Effector memory CD8-positive, alpha-beta T cell (primary cell): ENCODE measurements at regions not wholly inside any gene's neighbourhood (a gene's known extent, or its start where the extent isn't known, plus 50 kb on each side); places are given as distances from the start of the nearest gene placed in this dataset.

ENCODE experiments used
- ATAC-seq: fragments of 150-1000 bp; cut with Tn5 transposase; replicated peaks from 2 replicates; pipeline ENCODE4 v1.10.0; 2021; ENCODE audit warnings: mild to moderate bottlenecking, moderate library complexity
- DNase-seq, 3 experiments: peaks; one replicate each; pipeline ENCODE4 v3.0.0; 2021
- H3K27ac Mint-ChIP-seq, 2 donors: one replicate each; pipeline ENCODE4 v1.8.0; 2022; ENCODE audit warnings: mild to moderate bottlenecking in 2 of 2, mixed read lengths in 2 of 2, moderate library complexity in 2 of 2
- H3K27me3 Mint-ChIP-seq, 2 donors: one replicate each; pipeline ENCODE4 v1.8.0; 2022; ENCODE audit warnings: mixed read lengths in 2 of 2
- H3K36me3 Mint-ChIP-seq: one replicate; pipeline ENCODE4 v1.8.0; 2022; ENCODE audit warnings: mild to moderate bottlenecking, moderate library complexity, mixed read lengths; ENCODE audit not compliant: insufficient read depth
- H3K4me1 Mint-ChIP-seq, 2 donors: one replicate each; pipeline ENCODE4 v1.8.0; 2022; ENCODE audit warnings: low read depth in 2 of 2, mixed read lengths in 2 of 2
- H3K4me3 Mint-ChIP-seq, 2 donors: one replicate each; pipeline ENCODE4 v1.8.0; 2022; ENCODE audit warnings: mild to moderate bottlenecking in 2 of 2, mixed read lengths in 2 of 2, moderate library complexity in 2 of 2
- H3K9me3 Mint-ChIP-seq, 2 donors: one replicate each; pipeline ENCODE4 v1.8.0; 2022; ENCODE audit warnings: mixed read lengths in 2 of 2

DNA sequence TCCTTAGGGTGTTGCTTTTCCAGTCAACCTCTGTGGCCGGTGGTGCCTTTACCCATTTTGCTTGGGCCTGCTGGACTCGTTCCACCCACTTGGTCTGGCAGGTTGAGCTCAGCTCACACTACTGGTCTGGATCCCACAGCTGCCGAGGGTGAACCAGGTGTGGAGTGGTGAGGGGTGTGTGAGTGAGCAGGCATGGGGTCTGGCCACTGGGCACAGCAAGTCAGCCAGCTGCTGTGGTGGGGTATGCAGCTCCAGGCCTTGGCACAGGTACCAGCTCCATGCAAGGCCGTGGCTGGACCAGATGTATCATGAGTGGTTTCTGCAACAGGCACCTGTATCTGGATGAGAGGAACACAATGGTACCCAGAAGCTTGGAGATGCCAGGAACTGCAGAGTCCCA, 277.6 kb upstream of the KLHL1 start:
- peaks cover 0 to 6% of the 10 kb centered on the region in 2 donors for H3K9me3 Mint-ChIP-seq
- no peaks in the 10 kb centered on the region for H3K36me3 Mint-ChIP-seq
- H3K27ac Mint-ChIP-seq = no peak overlapping the region
- H3K4me1 Mint-ChIP-seq = no peaks in the 10 kb centered on the region
- no peak for DNase-seq
- H3K4me3 Mint-ChIP-seq = no peak overlapping the region
- H3K27me3 Mint-ChIP-seq = no peaks in the 10 kb centered on the region
- ATAC-seq = no peak

DNA sequence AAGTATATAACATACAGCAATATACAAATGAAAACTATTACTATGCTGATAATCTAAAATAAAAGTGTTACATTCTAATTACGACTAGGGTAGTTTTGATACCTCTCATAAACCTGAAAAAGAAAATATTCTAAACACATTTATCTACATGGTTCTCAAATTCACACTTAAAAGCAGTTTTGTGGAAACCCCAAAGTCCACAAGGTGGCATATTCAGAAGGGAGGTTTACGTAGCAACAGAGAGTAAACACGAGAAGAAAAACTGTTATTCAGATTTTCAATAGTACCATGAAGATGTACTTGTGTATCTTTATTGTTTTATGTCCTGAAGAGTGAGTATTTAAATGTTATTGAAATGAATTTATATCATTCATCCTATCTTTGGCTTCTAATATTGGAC, 275.9 kb upstream of the KLHL1 start:
- Mint-ChIP-seq H3K4me3 (no peak overlapping the region), H3K4me1 (no peaks in the 10 kb centered on the region), H3K9me3 (peaks cover 7 to 8% of the 10 kb centered on the region in 2 donors), H3K27me3 (no peaks in the 10 kb centered on the region), H3K36me3 (no peaks in the 10 kb centered on the region), H3K27ac (no peak overlapping the region)
- DNase-seq (no peak), ATAC-seq (no peak)

DNA sequence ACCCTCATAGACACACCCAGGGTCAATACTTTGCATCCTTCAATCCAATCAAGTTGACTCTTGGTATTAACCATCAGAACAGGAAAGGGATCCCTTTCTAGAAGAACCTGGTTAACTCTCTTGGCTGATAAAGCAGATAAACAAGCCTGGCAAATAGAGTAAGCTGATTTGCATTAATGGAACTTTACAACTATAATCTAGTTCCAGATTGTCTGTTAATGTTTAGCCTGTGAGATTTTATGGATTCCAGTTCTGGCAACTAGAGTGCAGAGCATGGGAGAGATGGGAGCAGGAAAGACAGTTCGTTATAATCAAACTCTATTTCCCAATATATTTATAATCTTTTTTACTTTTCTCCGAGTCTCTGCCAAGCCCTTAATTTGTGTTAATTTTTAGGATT, 272.6 kb upstream of the KLHL1 start:
- ATAC-seq (no peak), DNase-seq (no peak)
- Mint-ChIP-seq H3K4me1 (no peaks in the 10 kb centered on the region), H3K27me3 (no peaks in the 10 kb centered on the region), H3K9me3 (peaks cover 7 to 10% of the 10 kb centered on the region in 2 donors), H3K4me3 (no peak overlapping the region), H3K27ac (no peak overlapping the region), H3K36me3 (no peaks in the 10 kb centered on the region)

DNA sequence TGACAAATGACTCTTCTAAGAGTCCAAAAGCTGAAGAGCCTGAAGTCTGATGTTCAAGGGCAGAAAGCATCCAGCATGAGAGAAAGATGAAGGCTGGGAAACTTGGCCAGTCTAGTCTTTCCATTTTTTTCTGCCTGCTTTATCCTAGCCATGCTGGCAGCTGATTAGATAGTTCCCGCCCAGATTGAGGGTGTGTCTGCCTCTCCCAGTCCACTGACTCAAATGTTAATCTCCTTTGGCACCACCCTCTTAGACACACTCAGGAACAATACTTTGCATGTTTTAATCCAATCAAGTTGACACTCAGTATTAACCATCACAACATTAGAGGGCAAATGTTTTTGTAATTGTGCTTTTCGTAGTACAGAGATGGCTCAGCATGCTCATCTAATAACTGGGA, 267.5 kb upstream of the KLHL1 start:
- peaks cover 7 to 10% of the 10 kb centered on the region in 2 donors for H3K9me3 Mint-ChIP-seq
- H3K4me3 Mint-ChIP-seq = no peak overlapping the region
- DNase-seq (no peak), ATAC-seq (no peak)
- no peaks in the 10 kb centered on the region for H3K4me1 Mint-ChIP-seq
- H3K27ac Mint-ChIP-seq = no peak overlapping the region
- H3K36me3 Mint-ChIP-seq = no peaks in the 10 kb centered on the region
- H3K27me3 Mint-ChIP-seq = no peaks in the 10 kb centered on the region

DNA sequence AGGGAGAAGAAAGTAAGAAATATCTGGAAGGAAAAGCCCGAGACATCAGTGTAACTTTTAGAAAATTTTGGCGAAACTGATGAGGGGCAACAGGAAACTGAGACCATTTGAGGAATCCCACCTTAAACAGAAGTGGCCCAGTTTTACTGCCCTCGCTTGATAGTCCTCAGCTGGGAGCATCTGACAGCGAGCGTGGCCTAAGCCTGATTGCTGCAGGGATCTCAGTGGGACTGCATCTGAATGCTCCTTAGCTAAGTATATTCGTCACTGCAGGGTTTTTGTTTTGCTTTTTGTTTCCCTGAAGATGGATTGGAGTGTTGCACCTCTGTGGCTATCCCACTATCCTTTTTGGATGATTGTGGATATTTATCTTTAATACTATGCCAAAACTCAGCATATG, 262.7 kb upstream of the KLHL1 start:
- Mint-ChIP-seq H3K9me3 (peaks cover 0 to 2% of the 10 kb centered on the region in 2 donors), H3K36me3 (no peaks in the 10 kb centered on the region), H3K4me1 (no peaks in the 10 kb centered on the region), H3K27me3 (no peaks in the 10 kb centered on the region), H3K27ac (no peak overlapping the region), H3K4me3 (no peak overlapping the region)
- DNase-seq (no peak), ATAC-seq (no peak)

DNA sequence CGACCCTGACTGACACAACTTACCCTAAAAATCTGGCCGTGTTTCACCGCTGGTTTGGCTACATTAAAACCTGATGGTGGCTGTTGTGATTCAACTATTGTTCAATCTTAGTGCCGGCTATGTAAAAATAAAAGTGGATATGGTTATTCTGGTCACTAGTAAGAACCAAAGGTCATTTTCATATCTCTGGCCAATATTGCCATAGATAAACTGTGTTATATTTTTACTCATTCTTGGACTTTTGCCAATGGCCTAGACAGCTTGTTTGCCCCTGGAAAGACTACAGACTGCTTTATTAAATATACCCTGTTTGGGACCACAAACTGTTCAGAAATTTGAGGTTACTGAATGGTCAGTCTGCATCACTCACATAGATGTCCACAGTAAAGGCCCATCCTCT, 258.5 kb upstream of the KLHL1 start:
- no peak for ATAC-seq
- Mint-ChIP-seq H3K4me3 (no peak overlapping the region), H3K36me3 (no peaks in the 10 kb centered on the region)

DNA sequence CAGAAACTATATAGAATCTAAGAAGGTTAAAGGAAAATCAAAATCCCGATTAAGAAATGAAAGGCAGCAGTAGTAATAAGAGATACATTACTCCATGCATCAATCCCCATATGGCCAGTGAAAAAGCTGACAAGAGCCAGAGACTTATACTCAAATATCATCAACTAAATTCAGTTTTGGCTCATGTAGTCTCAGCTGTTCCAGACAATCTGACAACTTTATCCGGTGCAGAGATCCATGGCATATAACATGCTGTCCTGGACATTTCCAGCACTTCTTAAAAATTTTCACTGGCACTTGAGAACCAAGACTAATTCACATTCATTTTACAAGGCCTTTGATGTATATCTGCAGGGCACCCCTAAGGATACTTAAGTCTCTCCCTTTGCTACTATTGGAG, 255.7 kb upstream of the KLHL1 start:
- ATAC-seq (no peak), DNase-seq (no peak)
- no peaks in the 10 kb centered on the region for H3K4me1 Mint-ChIP-seq
- no peaks in the 10 kb centered on the region for H3K36me3 Mint-ChIP-seq
- H3K27ac Mint-ChIP-seq = no peak overlapping the region
- no peak overlapping the region for H3K4me3 Mint-ChIP-seq
- H3K27me3 Mint-ChIP-seq = no peaks in the 10 kb centered on the region
- H3K9me3 Mint-ChIP-seq = peaks cover 5 to 12% of the 10 kb centered on the region in 2 donors

More for the DNA sequence above, 258.5 kb upstream of the KLHL1 start:
- H3K27me3 Mint-ChIP-seq = no peaks in the 10 kb centered on the region
- no peak overlapping the region for H3K27ac Mint-ChIP-seq
- H3K9me3 Mint-ChIP-seq = peaks cover 7 to 12% of the 10 kb centered on the region in 2 donors
- no peak for DNase-seq
- H3K4me1 Mint-ChIP-seq = no peaks in the 10 kb centered on the region

DNA sequence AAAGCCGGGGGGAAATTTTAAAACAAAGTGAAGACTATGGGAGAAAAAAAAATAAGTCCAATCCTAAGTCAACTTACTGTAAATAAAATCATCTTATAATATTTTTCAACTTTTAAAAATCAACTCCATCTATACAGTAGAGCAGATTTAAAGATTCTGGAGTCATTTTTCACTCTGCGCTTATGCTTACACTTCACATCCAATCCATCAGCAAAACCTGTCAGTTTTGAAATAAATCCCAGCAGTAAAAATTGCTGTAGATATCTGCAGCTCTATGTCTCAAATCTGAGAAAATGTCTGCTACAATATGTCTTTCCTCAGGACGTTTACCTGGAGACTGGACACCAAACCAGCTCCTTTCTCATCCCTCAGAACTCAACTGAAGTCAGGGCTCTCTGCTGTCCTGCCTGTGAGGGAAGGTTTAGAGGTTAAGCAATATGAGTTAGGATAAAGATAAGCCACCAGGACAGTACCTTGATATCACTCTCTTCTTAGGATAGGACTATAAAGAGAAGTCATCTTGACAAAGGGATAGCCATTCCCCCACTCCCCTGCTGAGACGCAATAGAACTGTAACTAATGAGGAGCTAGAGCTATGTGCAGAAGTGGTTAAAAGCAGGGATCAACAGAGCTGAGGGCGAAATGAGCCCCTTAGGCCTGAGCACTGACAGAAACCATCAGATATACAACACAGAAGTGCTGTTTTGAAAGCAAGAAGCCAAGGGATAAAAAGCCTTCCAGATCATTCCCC, 254.7 kb upstream of the KLHL1 start:
- Mint-ChIP-seq H3K9me3 (peaks cover 5 to 12% of the 10 kb centered on the region in 2 donors), H3K4me3 (no peak overlapping the region), H3K4me1 (no peaks in the 10 kb centered on the region), H3K27ac (no peak overlapping the region), H3K27me3 (no peaks in the 10 kb centered on the region), H3K36me3 (no peaks in the 10 kb centered on the region)
- DNase-seq = no peak
- no peak for ATAC-seq

DNA sequence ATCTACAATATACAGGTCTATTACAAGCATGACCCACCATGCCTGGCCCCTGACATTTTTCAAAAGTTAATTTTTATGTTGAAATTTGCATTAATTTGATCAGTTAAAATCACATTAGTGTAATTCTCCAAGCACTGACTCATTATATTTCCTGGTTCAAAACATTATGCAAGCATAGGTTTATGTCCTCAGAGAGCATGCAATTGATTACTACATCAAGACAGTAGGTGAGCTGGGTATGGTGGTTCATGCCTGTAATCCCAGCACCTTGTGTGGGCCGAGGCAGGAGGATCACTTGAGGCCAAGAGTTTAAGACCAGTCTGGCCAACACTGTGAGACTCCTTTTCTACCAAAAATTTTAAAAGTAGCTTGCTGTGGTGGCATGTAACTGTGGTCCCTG, 248.8 kb upstream of the KLHL1 start:
- Mint-ChIP-seq H3K27me3 (no peaks in the 10 kb centered on the region), H3K4me1 (no peaks in the 10 kb centered on the region), H3K27ac (no peak overlapping the region), H3K9me3 (peaks cover 5 to 7% of the 10 kb centered on the region in 2 donors), H3K36me3 (no peaks in the 10 kb centered on the region), H3K4me3 (no peak overlapping the region)
- ATAC-seq = no peak
- no peak for DNase-seq

DNA sequence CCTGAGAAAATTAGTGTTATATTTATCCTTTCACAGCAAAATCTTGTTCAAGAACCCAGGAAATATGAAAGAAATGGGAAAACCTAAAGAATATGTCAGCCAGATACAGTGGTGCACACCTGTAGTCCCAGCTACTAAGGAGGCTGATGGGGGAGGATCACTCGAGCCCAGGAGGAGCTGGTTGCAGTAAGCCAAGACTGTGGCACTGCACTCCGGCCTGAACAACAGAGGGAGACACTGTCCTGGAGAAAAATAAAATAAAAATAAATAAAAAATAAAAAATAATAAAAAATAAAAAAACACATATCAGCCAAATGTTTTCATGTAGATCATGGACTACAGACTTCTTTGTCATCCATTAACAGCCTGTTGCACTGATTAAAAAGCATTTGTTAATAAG, 244.8 kb upstream of the KLHL1 start:
- no peak for ATAC-seq
- no peaks in the 10 kb centered on the region for H3K36me3 Mint-ChIP-seq
- peaks cover 5 to 7% of the 10 kb centered on the region in 2 donors for H3K9me3 Mint-ChIP-seq
- DNase-seq = no peak
- no peak overlapping the region for H3K27ac Mint-ChIP-seq
- H3K4me3 Mint-ChIP-seq = no peak overlapping the region
- H3K4me1 Mint-ChIP-seq = no peaks in the 10 kb centered on the region
- no peaks in the 10 kb centered on the region for H3K27me3 Mint-ChIP-seq

DNA sequence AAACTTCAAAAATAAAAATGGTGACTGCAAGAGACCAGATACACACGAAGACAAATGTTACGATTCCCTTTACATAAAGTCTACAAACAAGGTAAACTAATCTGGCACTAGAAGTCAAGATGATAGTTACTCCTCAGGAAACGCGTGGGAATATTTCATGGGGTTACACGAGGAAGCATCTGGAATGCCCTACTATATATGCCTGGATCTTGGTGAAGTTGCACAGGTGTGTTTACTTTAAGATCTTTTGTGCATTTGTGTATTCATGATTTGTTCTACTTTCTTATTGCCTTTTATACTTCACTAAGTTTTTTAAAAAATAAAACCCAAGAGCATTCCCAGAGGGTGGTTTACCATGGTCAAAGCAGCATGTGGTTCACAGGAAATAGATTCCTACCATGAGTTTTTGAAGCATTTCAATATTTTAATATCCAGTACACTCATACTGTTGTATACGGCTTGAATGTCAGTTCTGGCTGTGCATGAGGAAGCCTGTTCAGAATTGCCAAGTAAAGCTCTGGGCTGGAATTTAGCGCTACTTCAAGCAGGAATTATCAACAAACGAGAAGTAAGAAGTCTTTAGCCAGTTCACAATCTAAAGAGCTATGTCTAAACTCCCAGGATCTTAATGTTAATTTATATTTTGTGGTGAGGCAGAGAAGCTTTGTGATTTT, 239.8 kb upstream of the KLHL1 start:
- Mint-ChIP-seq H3K27ac (no peak overlapping the region), H3K4me1 (no peaks in the 10 kb centered on the region), H3K36me3 (no peaks in the 10 kb centered on the region), H3K9me3 (peaks cover 2 to 13% of the 10 kb centered on the region in 2 donors), H3K27me3 (no peaks in the 10 kb centered on the region), H3K4me3 (no peak overlapping the region)
- no peak for ATAC-seq
- DNase-seq = no peak

DNA sequence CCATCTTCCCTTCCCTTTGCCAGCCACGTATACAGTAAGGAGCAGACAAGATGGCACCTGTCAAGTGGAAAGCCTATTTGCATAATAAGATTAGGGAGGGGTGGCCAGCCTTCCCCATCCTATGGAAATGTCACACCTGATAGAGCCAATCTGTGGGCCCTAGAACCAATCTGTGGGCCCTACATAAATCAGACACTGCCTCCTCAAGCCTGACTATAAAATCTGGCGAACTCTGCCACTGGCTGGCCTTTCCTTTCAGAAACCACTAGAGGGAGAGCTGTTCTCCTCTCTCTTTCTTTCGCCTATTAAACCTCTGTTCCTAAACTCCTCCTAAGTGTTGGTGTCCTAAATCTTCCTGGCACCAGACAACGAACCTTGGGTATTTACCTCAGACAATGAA, 231.5 kb upstream of the KLHL1 start:
- H3K27ac Mint-ChIP-seq = no peak overlapping the region
- H3K4me1 Mint-ChIP-seq = no peaks in the 10 kb centered on the region
- no peaks in the 10 kb centered on the region for H3K36me3 Mint-ChIP-seq
- no peak overlapping the region for H3K4me3 Mint-ChIP-seq
- no peak for DNase-seq
- H3K9me3 Mint-ChIP-seq = peaks cover 3 to 10% of the 10 kb centered on the region in 2 donors
- H3K27me3 Mint-ChIP-seq = no peaks in the 10 kb centered on the region
- ATAC-seq = no peak

DNA sequence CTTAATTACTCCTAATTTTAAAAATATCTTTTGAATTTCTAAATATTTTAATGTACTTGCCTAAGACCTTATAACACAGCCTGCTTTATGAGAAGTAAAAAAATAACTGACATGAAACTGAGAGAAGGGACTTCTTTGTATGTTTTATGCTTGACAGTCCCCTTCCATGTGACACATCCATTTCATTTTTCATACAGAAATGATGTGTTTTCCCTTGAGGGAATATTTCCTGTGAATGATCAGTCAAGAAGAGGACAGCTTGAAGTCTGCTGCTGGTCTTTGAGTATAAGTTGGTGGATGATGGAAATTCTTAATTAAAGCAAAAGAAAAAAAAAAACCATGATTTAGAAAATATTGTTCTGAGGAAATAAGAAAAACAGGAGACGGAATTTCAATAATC, 230.4 kb upstream of the KLHL1 start:
- Mint-ChIP-seq H3K27ac (no peak overlapping the region), H3K27me3 (no peaks in the 10 kb centered on the region), H3K36me3 (no peaks in the 10 kb centered on the region), H3K4me3 (no peak overlapping the region), H3K4me1 (no peaks in the 10 kb centered on the region), H3K9me3 (peaks cover 3 to 10% of the 10 kb centered on the region in 2 donors)
- no peak for DNase-seq
- ATAC-seq = no peak

DNA sequence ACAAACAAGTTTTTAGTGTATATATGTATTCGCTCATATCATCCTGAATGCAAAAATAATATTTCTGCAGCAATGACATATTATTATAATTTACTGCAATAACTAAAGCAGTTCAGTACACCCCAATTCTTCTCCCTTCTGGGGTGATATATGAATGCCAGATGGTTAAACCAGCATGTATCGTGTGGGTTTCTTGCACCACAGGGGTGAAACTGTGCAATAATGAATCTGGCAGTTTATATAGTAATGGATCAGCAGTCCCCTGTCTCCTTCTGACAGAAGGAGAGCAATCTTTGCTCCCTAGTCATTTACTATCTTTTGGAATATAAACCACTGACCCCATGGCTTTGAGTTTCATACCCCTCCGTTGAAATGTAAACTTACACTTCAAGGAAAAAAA, 228.6 kb upstream of the KLHL1 start:
- Mint-ChIP-seq H3K27ac (no peak overlapping the region), H3K4me3 (no peak overlapping the region), H3K36me3 (no peaks in the 10 kb centered on the region), H3K4me1 (no peaks in the 10 kb centered on the region), H3K9me3 (peaks cover 2 to 12% of the 10 kb centered on the region in 2 donors), H3K27me3 (no peaks in the 10 kb centered on the region)
- DNase-seq (no peak), ATAC-seq (no peak)
